Stimulated activated CD4-positive, alpha-beta T cell treated with anti-CD3 and anti-CD28 coated beads, TNF-alpha, amount 100 ng/mL, for 4 hours (primary cell): ENCODE measurements at regions not wholly inside any gene's neighbourhood (a gene's known extent, or its start where the extent isn't known, plus 50 kb on each side); places are given as distances from the start of the nearest gene placed in this dataset.

Experiments
- DNase-seq, 3 experiments: peaks; one replicate each; pipeline ENCODE4 v3.0.0-alpha.2; 2020; ENCODE audit warnings: low read depth in 3 of 3

DNA sequence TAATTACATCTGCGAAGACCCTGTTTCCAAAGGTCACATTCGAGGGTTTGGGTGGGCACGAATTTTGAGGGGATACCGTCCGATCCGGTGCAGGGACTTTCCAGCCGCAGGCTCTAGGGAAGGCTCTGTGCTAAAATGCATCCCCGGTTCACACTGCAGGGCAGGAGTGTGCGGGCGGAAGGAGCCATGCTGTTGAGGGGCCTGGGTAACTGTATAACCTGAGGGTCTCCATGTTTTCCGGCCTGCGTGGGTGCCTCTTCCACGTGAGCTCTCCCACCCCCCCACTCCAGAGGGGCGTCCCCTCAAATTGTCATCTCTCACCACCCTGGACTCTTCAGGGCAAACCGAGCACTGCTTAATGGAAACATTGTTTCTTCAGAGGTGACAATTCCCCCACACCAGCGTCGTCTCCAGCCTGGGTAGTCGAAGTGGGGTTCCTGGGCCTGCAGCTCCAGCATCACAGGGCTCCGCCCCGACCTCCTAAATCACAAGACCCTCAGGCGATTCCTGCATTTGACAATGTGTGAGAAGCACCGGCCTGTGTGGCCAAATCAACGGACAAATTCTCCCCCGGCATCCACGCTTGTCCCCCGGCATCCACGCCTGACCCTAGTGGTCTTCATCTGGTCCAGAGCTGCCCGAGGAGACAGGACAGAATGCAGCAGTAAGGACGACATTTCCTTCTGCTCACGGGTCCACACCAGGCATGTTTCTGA is 51.2 kb downstream of the FOXL3 start:
- no peak for DNase-seq

DNA sequence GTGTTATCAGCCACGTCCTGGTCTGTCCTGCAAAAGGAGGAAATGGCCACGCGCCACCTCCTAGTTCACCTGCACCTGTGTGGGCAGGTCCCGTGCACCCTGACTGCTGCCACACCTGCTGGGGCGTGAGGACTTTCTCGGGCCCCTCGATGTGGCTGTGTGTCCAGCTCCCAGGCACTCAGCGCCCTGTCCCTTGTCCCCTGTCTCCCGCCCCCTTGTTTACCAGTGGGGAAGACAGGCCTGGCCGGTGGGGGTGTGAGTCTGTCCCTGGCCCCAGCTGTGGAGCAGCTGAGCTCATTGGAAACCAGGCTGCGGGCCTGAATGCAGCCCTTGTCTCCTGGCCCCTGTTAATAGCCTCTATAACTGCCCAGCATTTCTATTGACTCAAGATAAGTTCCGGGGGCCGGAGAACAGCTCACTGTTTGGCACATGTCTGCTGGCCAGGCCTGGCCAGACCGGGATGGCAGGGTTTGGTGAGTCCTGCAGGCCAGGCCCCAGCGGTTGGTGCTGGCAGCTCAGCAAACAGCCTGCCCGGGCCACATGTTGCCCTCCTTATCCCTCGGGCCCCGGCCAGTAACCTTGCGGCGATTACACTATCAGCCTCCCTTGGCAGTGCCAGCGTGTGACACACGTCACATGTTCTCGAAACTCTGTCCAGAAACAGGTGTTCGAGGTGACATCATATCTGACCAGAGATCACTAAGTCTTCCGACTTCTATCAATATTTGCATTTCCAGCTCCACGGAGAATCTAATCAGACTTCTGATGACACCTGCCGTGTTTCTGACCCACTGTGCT is 52.1 kb downstream of the FOXL3 start:
- no peak for DNase-seq

DNA sequence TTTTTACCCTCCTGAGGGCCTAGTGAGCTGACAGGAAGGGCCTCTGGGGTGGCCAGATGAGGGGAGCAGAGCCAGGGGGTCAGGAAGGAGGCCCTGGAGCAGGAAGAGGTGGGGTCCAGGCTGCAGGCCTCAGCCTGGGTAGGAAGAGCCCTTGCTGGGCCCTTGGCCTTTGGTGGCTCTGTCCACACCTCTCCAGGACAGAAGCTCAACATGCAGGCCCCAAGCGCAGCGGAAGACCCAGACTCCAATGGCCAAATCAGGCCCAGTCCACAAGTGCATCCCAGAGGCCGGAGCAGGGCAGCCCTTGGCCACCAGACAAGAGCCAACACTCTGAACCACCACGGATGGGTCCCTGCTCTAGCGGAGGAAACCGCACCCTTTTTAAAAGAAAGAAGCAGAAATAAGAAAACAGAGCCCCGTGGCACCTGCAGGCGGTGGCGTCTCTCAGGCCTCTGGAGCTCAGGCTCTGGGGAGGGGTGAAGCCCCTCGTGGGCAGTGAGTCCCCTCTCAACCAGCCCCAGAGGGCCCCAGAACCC is 52.8 kb downstream of the FOXL3 start:
- DNase-seq, result no peak

DNA sequence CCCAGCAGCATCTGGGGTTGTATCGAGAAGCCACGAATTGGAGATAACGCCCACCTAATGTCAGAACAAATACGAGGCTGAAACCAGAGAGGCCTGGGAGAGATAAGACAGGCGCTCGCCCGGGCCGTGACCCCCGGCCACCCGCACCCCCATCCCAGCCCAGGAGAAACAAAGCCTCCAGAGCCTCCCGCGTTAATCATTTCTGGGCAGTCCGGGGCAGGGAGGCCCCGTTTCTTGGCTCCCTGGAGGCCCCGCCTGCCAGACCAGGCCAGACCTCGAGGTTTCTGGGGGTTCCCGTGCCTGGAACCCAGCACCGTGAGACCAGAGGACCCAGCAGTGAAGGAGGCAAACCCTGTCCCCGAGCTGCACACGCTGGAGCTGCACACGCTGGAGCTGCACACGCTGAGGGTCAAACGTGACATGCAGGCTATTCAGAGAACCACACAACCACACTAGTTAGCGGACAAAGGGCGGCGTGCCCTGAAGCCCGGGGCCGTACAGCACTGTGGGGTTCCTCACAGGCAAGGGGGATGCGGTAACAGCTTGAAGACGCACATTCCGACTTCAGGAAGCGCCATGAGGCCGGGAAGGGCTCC is 53.4 kb downstream of the FOXL3 start:
- DNase-seq, result no peak

DNA sequence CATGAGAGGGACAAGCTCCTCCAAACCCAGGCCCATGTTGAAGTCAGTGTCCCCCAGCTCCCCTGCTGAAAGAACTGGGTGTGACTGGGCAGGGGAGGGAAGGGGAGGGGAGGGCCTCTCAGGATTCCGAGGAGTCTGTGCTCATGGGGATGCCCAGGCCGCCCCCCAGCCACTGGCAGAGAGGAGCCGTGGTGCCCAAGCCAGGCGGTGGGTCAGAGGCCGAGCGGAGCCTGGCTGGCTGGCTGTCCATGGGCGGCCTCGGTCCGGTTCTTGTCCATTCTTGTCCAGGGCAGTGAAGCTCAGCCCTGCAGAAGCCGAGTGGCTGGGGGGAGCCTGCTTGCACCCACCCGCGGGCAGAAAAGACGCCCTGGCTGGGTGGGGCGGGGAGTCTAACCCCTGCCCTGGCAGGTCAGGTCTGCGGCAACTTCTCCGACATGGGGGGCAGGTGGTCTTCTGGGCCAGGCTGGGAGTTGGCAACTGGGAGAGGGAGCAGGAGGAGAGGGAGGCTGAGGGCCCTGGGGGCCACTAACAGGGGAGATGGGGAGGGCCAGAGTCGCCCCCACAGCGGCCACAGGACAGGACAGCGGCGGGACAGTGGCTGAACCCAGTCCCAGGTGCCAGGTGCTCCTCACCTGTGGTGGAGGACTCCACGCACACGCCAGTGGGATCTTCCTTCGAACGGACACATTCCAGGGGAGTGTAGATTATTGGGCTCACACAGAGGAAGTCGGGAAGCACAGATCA is 54.1 kb downstream of the FOXL3 start:
- no peak for DNase-seq

DNA sequence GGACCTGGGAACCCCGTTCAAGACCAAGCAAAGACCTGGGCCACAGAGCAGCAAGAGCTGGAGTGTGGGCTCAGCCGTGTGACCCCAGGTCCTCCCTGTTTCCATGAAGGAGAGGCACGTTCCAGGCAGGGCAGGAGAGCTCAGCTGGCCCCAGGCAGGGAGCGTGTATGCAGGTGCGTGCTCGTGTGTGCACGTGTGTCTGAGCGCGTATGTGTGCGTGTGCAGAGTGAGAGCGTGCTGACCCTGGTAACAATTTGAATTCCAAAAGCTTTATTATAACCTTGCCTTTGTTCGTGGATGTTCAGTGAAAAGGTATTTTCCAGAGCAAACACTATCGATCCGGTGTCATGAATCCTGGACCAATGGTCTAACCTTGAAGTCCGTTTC is 54.6 kb downstream of the FOXL3 start:
- no peak for DNase-seq

DNA sequence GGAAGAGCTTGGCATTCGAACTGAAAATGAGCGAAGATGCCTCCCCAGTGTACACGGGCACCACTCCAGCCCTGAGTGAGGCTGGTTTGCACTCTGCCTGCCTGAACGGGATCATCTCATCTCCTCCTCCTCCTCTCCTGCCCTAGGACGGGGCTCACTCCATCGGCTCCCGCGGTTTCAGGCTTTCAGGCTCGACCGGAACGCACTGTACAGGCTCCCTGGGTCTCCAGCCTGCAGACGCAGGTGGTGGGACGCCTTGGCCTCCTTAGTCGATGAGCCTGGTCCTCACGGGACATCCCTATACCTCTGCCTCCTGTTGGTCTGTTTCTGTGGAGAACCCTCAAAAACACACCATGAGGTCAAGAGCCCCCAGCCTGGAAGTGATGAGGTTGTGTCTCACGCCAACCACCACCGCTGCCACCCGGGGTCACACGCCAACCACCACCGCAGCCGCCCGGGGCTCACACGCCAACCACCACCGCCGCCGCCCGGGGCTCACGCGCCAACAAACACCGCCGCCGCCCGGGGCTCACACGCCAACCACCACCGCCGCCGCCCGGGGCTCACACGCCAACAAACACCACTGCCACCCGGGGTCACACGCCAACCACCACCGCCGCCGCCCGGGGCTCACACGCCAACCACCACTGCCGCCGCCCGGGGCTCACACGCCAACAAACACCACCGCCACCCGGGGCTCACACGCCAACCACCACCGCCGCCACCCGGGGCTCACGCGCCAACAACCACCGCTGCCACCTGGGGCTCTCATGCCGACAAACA is 56.3 kb downstream of the FOXL3 start:
- DNase-seq, result no peak

DNA sequence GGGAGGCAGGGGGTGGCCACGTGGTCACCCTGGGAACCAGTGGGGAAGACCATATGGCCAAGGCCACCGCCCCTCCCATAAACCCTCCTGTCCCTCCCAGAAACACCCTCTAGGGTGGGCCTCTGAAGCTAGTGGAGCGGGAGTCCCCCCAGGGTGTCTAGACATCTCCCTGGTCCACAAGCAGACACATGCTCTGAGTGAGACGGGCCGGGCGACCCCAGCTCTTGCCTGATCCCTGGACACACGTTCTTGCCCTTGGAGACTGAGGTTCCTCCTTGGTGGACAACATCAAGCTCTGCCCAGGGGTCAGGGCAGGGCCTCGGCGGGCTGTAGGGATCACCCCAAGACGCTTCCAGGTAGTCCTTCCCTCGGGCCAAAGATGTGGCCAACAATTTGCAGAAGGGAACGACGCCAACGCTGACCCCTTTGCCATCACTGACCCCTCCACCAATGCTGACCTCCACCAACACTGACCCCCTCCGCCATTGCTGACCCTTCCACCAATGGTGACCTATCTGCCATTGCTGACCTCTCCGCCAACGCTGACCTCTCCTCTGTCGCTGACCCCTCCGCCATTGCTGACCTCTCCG is 57.1 kb downstream of the FOXL3 start:
- DNase-seq, result no peak

DNA sequence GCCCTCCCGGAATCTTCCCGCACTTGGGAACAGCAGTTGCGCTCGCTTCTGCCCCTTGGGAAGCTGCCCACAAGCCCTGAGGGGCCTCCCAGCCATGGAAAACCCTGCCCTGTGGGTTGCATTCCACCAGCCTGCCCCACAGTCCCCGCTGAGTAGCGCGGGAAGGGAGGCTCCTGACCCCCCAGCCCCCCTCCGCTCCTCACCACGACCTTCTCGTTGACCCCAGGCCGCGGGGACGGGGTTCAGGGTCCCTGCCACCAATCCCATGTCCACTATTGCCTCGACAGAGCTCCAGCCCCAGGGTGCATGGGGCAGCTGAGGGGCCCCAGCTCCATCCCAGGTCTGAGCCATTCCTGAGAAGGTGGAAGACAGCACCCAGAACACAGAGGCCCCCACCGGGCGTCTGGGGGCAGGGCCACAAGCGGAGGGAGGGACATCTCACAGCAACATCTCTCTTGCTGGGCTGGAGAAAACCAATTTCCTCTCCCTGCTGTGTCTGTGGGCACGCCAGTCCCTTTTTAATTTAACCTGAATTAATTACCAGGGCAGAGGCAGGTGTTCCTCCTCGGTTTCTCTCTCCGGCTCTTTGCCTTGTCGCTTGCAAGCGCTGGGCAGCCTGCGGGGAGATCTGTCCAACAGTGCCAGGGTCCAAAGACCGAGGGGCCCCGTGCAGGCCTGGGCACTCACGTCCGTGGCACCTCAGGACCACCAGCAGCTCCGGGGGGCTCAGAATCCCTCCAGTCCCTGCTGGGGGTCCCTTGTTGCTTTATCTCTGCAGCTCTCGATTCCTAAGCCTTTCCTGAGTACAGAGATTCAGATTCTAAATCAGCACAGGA is 57.9 kb downstream of the FOXL3 start:
- no peak for DNase-seq

DNA sequence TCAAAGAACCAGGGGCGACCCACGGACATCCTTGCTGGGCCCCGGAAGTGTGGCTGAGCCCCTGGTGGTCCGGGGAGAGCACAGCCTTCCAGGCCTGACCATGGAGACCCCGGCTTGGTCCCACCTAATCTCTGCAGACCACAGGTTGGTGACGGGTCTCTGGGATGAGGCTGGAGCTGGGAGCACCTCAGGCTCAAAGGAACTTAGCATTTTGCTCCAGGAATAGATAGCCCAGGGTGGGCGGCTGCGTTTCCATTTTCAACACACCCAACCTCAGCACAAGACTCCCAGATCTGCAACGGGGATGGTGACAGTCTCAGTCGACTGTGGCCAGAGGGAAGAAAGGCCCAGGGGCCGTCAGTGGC is 58.5 kb downstream of the FOXL3 start:
- DNase-seq, result no peak

DNA sequence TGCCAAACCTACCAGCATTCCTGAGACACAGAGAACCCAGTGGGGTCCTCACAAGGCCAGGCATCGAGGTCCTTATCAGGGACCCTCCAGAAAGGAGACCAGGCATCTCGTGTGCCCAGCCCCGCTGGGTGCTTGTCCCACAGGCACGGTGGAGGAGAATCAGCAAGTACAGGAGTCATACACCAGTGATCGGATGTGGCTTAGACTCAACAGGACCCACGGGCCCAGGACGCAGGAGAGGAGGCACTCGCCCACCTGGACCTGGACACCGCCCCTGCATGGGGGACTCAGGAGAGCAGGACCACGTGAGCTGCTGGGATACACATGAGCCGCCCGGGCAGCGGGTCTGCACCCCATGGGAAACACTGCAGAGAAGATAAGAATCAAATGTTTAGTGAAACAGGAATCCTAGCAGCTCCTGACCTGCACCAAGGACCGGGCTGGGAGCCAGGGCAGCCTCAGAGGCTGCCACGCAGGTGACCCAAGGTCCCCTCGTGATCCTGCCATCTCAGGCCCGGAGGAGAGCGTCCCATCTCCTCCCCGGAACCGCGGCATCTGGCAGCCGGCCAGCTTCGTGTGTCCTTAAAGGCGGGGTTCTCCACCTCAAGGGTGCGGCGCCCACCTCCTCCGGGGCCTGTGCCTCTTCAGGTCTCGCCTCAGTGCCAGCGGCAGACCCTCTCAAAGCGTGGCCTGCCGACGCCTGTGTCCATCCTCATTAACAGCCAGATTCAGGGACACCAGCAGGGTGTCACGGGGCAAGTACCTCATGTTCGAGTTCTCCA is 59.2 kb downstream of the FOXL3 start:
- no peak for DNase-seq

DNA sequence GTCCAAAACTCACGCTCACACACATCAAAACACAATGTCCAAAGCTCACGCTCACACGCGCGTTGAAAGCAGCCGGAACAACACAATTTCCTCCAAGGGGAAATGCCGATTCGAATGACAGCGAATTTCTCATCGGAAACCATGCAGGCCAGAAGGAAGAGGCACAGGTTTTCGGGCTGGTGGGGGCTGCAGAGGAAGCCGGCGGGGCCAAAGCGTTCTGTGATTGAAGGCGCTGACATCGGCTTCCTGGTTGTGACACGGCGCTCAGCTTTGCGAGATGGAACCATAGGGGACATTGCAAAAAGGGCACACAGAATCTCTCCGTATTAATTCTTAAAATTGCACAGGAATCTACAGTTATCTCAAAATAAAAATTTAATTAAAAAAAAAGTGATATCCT is 61.3 kb downstream of the FOXL3 start:
- peak; percentile 20 to 35 (median 35) for DNase-seq

DNA sequence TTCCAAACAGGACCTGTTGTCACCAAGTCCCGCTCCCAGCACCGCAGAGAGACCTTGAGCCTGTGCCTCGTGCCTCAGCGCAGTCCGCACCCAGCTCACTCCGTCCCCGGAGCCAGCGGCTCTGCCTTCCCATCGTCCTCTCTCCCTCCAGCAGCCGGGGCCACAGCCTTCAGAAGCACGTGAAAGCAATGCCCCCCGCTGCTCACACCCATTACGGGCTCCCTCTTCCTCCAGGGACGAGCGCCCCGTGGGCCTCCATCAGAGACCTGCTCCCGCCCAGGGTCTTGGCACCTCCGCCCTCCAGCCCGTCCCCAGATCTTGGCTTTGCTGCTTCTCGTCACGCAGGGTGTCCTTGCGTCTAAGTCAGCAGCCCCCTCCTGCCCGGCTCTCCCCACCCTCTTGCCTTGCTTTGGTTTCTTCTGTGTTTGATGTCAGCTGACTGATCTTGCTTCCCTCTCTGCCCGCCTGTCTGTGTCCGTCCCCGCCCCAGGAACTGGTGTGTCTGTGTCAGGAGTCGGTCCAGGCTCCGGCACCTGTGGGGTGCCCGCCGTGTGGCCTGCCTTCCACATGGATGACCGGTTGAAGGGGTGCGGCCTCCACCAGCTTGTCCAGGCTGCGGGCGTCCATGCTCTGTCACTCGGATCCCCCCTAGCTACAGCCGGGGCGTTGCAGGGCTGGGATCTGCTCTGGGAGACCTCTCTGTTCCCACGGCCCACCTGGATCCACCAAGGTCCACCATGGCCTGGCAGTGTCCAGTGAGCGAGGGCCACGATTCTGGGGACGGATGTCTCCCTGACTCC is 61.9 kb downstream of the FOXL3 start:
- DNase-seq, result peak in 1 of 3 experiments; percentile 31

DNA sequence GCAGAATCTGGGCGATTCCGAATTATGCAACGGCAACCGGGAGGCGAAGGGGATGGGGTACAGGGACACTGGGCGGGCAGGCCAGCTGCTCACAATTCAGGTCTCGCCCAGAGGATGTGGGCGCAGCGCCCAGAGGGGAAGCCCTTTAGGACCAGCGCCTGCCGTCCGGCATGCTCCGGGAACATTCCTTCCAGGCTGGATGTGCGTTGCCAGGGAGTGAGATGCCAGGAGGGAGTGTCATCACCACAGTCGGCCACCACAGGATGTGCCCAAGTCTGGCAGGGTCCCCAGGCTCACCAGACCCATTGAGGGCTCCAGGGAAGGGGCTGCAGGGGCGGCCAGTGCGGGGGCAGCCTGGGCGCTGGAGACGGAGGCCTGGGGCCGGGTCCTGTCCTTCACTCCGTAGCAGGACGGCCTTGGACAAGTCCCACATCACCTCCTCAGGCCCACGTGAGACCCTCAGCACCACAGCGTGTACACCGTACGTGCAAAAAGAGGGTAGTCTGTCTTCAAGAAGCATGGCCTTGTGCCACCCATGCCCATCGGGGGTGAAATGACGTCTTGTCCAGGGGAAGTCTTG is 63.9 kb downstream of the FOXL3 start:
- DNase-seq, result no peak

DNA sequence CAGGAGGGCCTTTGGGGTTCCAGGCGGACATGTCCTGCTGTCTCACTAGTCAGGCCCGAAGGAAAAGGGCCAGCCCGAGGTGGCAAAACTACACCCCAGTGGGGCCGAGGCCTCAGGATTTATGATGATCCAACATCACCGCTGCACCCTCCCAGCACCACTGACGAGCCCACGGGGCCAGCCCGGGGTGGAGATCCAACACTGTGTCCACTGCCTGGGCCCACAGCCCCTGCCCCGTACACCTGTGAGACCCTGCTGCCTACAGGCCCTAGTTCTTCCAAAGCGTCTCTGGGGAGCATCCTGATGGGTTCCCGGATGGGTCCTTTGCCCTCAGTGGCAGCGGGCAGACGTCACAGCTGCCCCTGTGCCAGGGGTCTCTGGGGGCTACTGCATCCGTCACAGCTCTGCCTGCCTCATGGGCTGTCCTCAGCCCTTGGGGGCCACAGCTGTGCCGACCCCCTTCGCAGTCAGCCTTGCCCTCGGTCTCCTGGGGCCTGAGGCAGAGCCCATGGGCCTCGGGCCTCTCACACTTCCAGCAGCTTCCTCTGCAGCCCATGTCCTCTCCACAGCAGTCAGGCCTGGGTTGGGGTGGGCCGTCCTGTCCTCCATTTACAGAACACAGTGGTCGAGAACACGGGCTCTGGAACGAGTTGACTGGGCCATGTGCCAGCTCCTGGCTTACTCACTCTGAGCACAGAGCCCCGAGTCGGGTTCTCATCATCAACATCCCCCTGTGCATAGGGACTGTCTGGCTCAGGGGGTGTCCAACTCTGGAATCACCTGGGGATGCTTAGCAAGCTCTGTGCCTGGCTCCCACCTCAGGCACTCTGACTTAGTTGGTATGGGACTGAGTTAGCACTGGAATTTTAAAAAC is 64.9 kb downstream of the FOXL3 start:
- no peak for DNase-seq

DNA sequence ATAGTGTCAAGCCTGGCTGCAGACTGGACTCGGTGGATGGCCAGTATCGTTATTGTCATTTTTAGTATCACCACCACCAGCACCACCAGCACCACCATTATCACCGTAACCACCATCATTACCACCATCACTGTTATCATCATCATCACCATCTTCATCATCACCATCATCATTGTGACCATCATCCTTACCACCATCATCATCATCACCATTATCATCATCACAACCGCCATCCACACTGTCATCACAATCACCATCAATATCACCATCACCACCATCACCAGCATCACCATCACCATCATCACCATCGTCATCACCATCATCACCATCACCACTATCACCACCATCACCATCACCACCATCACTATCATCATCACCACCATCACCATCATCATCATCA is 65.6 kb downstream of the FOXL3 start:
- DNase-seq, result no peak

DNA sequence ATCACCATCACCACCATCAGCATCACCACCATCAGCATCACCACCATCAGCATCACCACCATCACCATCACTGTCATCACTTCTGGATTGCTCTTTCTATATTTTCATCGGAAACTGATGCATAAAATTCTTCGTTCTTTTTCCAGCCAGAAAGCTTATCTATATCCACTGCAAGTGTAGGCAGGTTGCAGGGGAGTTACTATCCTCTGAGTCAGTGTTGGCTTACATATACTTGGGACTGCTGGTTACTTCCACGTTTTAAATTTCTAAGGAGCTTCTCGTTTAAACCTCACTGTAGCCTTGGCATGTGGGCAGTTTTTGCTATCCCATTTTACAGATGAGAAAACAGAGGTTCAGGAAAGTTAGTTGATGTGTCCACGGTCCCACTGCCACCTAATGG is 66.1 kb downstream of the FOXL3 start:
- DNase-seq, result no peak
